OCI-M2 (cell line): ENCODE measurements at regions not wholly inside any gene's neighbourhood (a gene's known extent, or its start where the extent isn't known, plus 50 kb on each side); places are given as distances from the start of the nearest gene placed in this dataset.

Experiments
- DNase-seq: peaks from one replicate; lab custom pipeline; 2025; ENCODE audit not compliant: unreplicated experiment; lab: John Stamatoyannopoulos, UW

GRCh38 chr15:39488516-39488915 is 92.4 kb upstream of the THBS1 start:
- no peak for DNase-seq

DNA sequence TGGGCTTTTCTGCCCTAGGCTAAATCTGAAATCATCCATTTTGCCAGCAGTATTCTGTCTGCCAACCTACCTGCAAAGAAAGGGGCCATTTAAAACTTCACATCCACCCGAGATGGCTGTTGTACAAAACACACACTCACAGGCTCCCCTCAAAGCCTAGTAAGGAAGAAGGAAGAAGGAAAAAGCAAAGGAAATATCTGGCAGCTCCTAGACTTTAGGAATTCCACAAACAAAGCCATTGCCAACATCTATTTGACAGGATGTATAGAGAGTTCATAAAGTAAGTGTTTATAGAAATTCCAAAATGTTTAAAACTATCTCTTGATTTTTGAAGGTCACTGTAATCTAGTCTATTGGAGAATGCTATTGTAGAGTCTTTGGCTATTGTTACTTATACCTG is 91.9 kb upstream of the THBS1 start:
- DNase-seq: no peak

- DNase-seq: no peak
These were observed 89.6 kb upstream of the THBS1 start for GRCh38 chr15:39491115-39491885.

GRCh38 chr15:39491886-39492490 is 88.9 kb upstream of the THBS1 start:
- no peak for DNase-seq

DNA sequence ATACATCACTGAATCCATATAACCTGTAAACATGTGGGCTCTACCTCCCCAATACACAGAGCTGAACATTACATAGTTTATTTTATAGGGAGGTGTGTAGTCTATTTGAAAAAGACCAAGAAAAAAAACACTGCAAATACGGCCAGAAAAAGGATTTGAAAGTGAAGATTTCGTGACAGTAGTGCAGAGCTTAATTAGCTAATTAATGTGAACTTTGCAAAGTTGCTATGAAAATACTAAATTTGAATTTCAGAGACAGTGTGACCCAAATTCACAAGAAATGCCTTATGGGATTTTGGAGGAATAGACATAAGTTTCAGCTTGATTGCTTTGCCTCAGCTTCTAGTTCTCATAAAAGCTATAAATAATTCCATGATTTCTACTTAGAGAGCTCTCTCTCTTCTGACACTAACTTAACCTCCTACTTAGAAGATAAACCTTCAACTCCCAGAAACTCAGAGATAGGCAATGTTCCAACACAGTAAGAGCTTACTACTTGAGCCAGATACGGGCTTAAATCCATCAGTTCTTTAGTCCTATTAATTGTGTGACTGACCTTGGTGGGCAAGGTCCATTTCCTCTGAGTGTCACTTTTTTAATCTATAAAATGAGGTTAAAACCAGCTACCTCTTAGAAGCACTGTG is 87.3 kb upstream of the THBS1 start:
- DNase-seq: no peak

DNA sequence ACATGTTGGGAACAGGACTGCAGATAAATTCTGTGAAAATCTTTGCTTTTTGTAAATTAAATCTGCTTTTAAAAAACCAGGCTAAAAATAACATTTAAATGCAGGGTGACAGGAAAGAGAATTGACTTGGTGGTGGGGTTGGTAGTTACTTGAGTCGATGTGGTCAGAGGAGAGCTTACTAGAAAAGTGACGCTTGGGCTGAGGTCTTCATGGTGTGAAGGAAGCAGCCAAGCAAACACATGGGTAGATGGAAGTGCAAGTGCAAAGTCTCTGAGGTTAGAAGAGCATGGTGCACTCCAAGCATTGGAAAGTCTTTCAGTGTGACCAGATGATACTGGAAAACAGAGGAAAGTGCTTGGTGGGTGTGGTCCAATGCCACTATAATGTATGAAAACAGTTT is 86.4 kb upstream of the THBS1 start:
- no peak for DNase-seq

- DNase-seq: no peak
These were observed 84.7 kb upstream of the THBS1 start for GRCh38 chr15:39495871-39496840.

GRCh38 chr15:39497016-39497758 is 83.7 kb upstream of the THBS1 start:
- DNase-seq: no peak

DNA sequence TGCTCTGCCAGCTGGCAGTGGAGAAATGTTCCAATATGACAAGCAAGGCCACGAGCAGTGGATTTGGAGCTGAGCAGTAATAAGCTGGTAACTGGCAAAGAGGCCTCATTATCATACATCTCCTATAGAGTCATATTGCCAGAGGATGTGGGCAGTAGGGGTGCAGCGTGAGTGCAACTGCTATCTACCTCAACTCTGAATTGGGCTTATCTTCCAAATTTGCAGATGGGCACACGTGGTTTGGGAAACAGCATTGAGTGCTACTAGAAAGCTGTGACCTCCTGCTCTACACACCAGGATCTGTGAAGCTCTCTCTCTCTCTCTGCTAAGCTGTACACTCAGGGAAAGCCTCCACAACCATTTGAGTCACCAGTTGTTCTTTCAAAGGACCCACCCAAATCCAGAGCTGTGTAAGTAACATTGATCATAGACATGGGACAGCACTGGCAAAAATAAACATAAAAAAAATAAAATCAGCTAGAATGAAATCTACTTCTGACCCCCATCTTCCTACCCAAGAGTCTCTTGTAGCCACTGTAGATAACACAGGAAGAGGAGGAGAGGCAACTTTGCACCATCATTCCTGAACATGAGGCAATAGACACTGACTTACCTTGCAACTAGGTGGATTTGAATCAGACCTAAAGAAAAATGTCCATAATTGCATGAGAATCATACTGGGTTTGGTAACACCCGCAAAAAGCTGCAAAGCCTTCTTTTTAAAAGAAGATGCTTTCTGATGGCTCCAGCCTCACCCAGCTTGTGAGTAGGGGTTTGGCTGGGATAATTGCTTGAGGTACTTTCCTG is 82.9 kb upstream of the THBS1 start:
- DNase-seq: no peak

DNA sequence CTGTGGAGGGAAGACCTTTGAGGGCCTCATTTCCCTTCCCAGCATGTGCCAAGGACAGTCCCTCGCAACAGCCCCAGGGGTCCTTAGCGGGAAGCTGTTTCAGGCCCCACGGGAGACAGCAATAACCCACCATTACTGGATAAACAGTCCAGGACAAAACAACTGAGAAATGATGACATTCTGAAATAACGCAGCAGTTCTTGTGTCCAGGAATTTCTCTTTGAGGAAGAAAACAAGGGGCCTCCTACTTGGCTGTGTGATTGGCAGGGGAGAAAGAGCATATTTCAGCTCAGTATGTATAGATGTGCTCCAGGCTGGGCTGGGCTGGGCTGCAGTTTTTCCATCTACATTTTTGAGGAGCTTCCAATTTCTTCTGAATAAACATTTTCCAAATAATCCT is 82.2 kb upstream of the THBS1 start:
- DNase-seq: no peak

GRCh38 chr15:39499042-39499441 is 81.8 kb upstream of the THBS1 start:
- no peak for DNase-seq

GRCh38 chr15:39499681-39500080 is 81.2 kb upstream of the THBS1 start:
- no peak for DNase-seq

GRCh38 chr15:39501366-39502081 is 79.4 kb upstream of the THBS1 start:
- no peak for DNase-seq

DNA sequence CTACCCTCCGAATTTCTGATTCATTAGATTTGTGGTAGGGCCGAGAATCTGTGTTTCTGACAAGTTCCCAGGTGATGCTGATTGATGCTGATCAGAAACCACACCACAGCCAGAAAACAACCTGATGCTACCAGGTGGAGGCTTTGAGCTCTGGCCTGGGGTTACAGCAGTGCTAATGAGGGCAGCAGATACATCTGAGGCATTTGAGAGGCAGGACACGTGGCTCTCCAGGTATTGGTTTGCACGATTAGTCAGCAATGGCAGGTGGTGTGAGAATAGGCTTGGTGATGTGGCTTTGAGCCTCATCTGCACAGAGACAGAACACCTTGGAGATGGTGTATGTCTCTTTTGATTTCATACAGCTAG is 78.8 kb upstream of the THBS1 start:
- DNase-seq: no peak

GRCh38 chr15:39502611-39503195 is 78.2 kb upstream of the THBS1 start:
- no peak for DNase-seq

DNA sequence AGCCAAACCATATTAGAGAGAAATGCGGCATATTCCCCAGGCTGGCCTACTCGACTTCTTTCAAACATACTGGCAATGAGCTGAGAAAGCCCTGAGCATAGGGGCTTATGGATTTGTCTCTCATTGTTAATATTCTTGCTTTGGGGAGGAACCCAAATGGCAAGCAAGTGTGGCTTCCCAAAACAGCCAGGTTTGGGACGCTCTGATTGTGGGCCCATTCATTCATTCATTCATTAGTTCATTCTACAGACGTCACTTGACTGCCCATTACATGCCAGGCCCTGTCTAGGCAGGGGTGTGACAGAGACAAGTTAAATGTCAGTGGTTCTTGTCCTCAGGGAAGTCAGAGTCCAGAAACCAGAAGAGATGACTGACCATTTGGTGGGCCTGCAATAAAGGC is 77.4 kb upstream of the THBS1 start:
- no peak for DNase-seq

GRCh38 chr15:39504808-39505207 is 76.1 kb upstream of the THBS1 start:
- no peak for DNase-seq

DNA sequence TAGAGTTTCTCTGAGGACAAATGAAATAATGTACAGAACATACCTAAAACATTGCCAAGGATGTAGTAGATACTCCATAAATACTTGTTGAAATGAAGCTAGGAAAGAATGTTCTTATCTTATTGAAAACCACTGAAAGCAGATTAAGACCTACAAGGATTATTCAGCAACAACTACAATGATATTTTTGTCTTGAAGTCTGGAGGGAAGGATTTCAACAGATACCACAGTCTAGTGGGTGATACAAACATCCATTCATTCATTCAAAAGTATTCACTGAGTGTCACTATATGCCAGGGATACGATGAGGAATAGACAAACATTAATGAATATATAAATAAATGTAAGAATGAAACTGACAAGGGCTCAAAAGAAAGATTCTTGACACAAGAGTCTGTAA is 74.7 kb upstream of the THBS1 start:
- DNase-seq: no peak

- no peak for DNase-seq
These were observed 72.3 kb upstream of the THBS1 start for GRCh38 chr15:39508536-39508935.
